GM19455 (cell line): ENCODE measurements at regions not wholly inside any gene's neighbourhood (a gene's known extent, or its start where the extent isn't known, plus 50 kb on each side); places are given as distances from the start of the nearest gene placed in this dataset.

Experiments
- ATAC-seq: cut with Tn5 transposase; IDR thresholded peaks from one replicate; pipeline ENCODE4 v1.9.1; 2021; ENCODE audit not compliant: unreplicated experiment

- no peak for ATAC-seq
Observed at GRCh38 chr10:131480066-131480465, 168.5 kb upstream of the TCERG1L start.

- no peak for ATAC-seq
Observed at GRCh38 chr10:131480861-131481260, 169.3 kb upstream of the TCERG1L start.

GRCh38 chr10:131485732-131486131 is 174.2 kb upstream of the TCERG1L start:
- no peak for ATAC-seq

- no peak for ATAC-seq
Observed at GRCh38 chr10:131487822-131488221, 176.3 kb upstream of the TCERG1L start.

GRCh38 chr10:131490991-131491594 is 179.6 kb upstream of the TCERG1L start:
- no peak for ATAC-seq

GRCh38 chr10:131492211-131492857 is 180.8 kb upstream of the TCERG1L start:
- no peak for ATAC-seq

GRCh38 chr10:131493432-131493831 is 181.9 kb upstream of the TCERG1L start:
- ATAC-seq: no peak

GRCh38 chr10:131494451-131494850 is 182.9 kb upstream of the TCERG1L start:
- ATAC-seq: no peak

GRCh38 chr10:131495224-131495623 is 183.7 kb upstream of the TCERG1L start:
- ATAC-seq: no peak

GRCh38 chr10:131495892-131496291 is 184.4 kb upstream of the TCERG1L start:
- no peak for ATAC-seq

GRCh38 chr10:131496351-131497052 is 185.0 kb upstream of the TCERG1L start:
- no peak for ATAC-seq

- ATAC-seq: no peak
Observed at GRCh38 chr10:131499566-131499965, 188.0 kb upstream of the TCERG1L start.

- ATAC-seq: no peak
Observed at GRCh38 chr10:131500181-131500580, 188.7 kb upstream of the TCERG1L start.

GRCh38 chr10:131500892-131501291 is 189.4 kb upstream of the TCERG1L start:
- ATAC-seq: no peak

- ATAC-seq: no peak
Observed at GRCh38 chr10:131503992-131504391, 192.5 kb upstream of the TCERG1L start.

- ATAC-seq: no peak
Observed at GRCh38 chr10:131511391-131511790, 199.9 kb upstream of the TCERG1L start.

GRCh38 chr10:131512852-131513251 is 201.3 kb upstream of the TCERG1L start:
- no peak for ATAC-seq

- no peak for ATAC-seq
Observed at GRCh38 chr10:131513445-131513844, 201.9 kb upstream of the TCERG1L start.

GRCh38 chr10:131513901-131514300 is 202.4 kb upstream of the TCERG1L start:
- no peak for ATAC-seq

GRCh38 chr10:131514454-131514853 is 202.9 kb upstream of the TCERG1L start:
- no peak for ATAC-seq

GRCh38 chr10:131516285-131516684 is 204.8 kb upstream of the TCERG1L start:
- no peak for ATAC-seq

- no peak for ATAC-seq
Observed at GRCh38 chr10:131517781-131518180, 206.3 kb upstream of the TCERG1L start.
